ENCODE measurements at regions not wholly inside any gene's neighbourhood (a gene's known extent, or its start where the extent isn't known, plus 50 kb on each side); places are given as distances from the start of the nearest gene placed in this dataset.

GRCh38 chr18:1302861-1303260 lies 398.2 kb downstream of the ADCYAP1 start:
- TF ChIP-seq POLR2AphosphoS5 (IDR thresholded peaks at IDR 0.05): no peak
- no peak for TF ChIP-seq CTCF (IDR thresholded peaks at IDR 0.05)
- TF ChIP-seq POLR2A (IDR thresholded peaks at IDR 0.05): no peak

Measured in breast epithelium (tissue), 3 donors.